Neural cell (in vitro differentiated cells): ENCODE measurements at regions not wholly inside any gene's neighbourhood (a gene's known extent, or its start where the extent isn't known, plus 50 kb on each side); places are given as distances from the start of the nearest gene placed in this dataset.

Experiments
- H2AFZ ChIP-seq: fragments of 200-600, 300-800 bp; sonication (generic), shearing (Covaris generic); 2 replicates; pipeline ENCODE4 v1.6.0; 2014; ENCODE audit warnings: low read depth, mild to moderate bottlenecking, antibody characterized with exemption, low read length, moderate library complexity
- H3F3A ChIP-seq: fragments of 200-600 bp; shearing (Covaris generic); 2 replicates; pipeline ENCODE4 v1.6.1; 2016; ENCODE audit warnings: mild to moderate bottlenecking, moderate library complexity, mixed read lengths, antibody characterized with exemption, low read length; ENCODE audit not compliant: insufficient read depth, poor library complexity, severe bottlenecking
- H3K27ac ChIP-seq: fragments of 200-600, 300-800 bp; sonication (generic), shearing (Covaris generic); 2 replicates; pipeline ENCODE4 v1.5.1; 2014; ENCODE audit warnings: mild to moderate bottlenecking, low read length, moderate library complexity
- H3K27me3 ChIP-seq: fragments of 300-800, 200-600 bp; sonication (generic), shearing (Covaris generic); 2 replicates; pipeline ENCODE4 v1.6.0; 2014; ENCODE audit warnings: mild to moderate bottlenecking, low read depth, low read length, moderate library complexity; ENCODE audit not compliant: insufficient read depth
- H3K36me3 ChIP-seq: fragments of 300-800, 200-600 bp; sonication (generic), shearing (Covaris generic); 2 replicates; pipeline ENCODE4 v1.5.1; 2014; ENCODE audit warnings: mild to moderate bottlenecking, antibody characterized with exemption, low read length, moderate library complexity; ENCODE audit not compliant: insufficient read depth
- H3K4me2 ChIP-seq: fragments of 300-800, 200-600 bp; sonication (generic), shearing (Covaris generic); 2 replicates; pipeline ENCODE4 v1.6.0; 2014; ENCODE audit warnings: mild to moderate bottlenecking, low read length
- H3K4me3 ChIP-seq: fragments of 300-800, 200-600 bp; sonication (generic), shearing (Covaris generic); 2 replicates; pipeline ENCODE4 v1.5.1; 2014; ENCODE audit warnings: mild to moderate bottlenecking, low read length, moderate library complexity
- H3K79me2 ChIP-seq: fragments of 200-600 bp; shearing (Covaris generic); replicated peaks from 2 replicates; pipeline ENCODE4 v1.6.0; 2014; ENCODE audit warnings: mild to moderate bottlenecking, low read length, moderate library complexity; ENCODE audit not compliant: insufficient read depth
- H3K9ac ChIP-seq: fragments of 300-800, 200-600 bp; sonication (generic), shearing (Covaris generic); 2 replicates; pipeline ENCODE4 v1.6.1; 2016; ENCODE audit warnings: mild to moderate bottlenecking, low read length, mixed read lengths
- H3K9me2 ChIP-seq: fragments of 200-600 bp; shearing (Covaris generic); 2 replicates; pipeline ENCODE4 v1.6.1; 2016; ENCODE audit warnings: mild to moderate bottlenecking, low read length, mixed read lengths; ENCODE audit not compliant: insufficient read depth
- H3K9me3 ChIP-seq: fragments of 200-600, 300-800 bp; sonication (generic), shearing (Covaris generic); 2 replicates; pipeline ENCODE4 v1.6.1; 2016; ENCODE audit warnings: mild to moderate bottlenecking, mixed run types, low read length, moderate library complexity, mixed read lengths
- H4K20me1 ChIP-seq: fragments of 200-600 bp; shearing (Covaris generic); 2 replicates; pipeline ENCODE4 v1.6.1; 2016; ENCODE audit warnings: mild to moderate bottlenecking, mixed run types; ENCODE audit not compliant: insufficient read depth
- EP300 ChIP-seq: fragments of 450-650 bp; conservative IDR thresholded peaks from 2 replicates; pipeline ENCODE4 v1.6.1; 2014; ENCODE audit warnings: antibody characterized with exemption, mild to moderate bottlenecking, moderate library complexity; ENCODE audit not compliant: poor library complexity, severe bottlenecking
- EZH2 ChIP-seq: fragments of 200-600, 300-800 bp; shearing (Covaris generic), sonication (generic); IDR thresholded peaks from 2 replicates; pipeline ENCODE4 v1.6.1; 2014; ENCODE audit warnings: antibody characterized with exemption, low read length, borderline replicate concordance, mild to moderate bottlenecking; ENCODE audit not compliant: insufficient read depth, poor library complexity, severe bottlenecking
- MXI1 ChIP-seq: fragments of 450-650 bp; conservative IDR thresholded peaks from 2 replicates; pipeline ENCODE4 v1.6.1; 2014; ENCODE audit warnings: antibody characterized with exemption, mild to moderate bottlenecking; ENCODE audit not compliant: poor library complexity, severe bottlenecking
- POLR2AphosphoS5 ChIP-seq: IDR thresholded peaks from 2 replicates; pipeline ENCODE4 v1.6.1; 2012
- RAD21 ChIP-seq: fragments of 450-650 bp; conservative IDR thresholded peaks from 2 replicates; pipeline ENCODE4 v1.6.1; 2014; ENCODE audit warnings: antibody characterized with exemption, mild to moderate bottlenecking, moderate library complexity
- REST ChIP-seq: IDR thresholded peaks from 2 replicates; pipeline ENCODE4 v1.6.1; 2012; ENCODE audit warnings: borderline replicate concordance
- SMC3 ChIP-seq: fragments of 450-650 bp; conservative IDR thresholded peaks from 2 replicates; pipeline ENCODE4 v1.6.1; 2014; ENCODE audit warnings: antibody characterized with exemption, mild to moderate bottlenecking, moderate library complexity; ENCODE audit not compliant: poor library complexity
- TAF1 ChIP-seq: IDR thresholded peaks from 2 replicates; pipeline ENCODE4 v1.6.1; 2012; ENCODE audit warnings: low read depth
- TF ChIP-seq, protein P1 (sequence below): fragments of 450-650 bp; IDR thresholded peaks from 2 replicates; pipeline ENCODE4 v1.5.1; 2014; ENCODE audit warnings: antibody characterized with exemption, mild to moderate bottlenecking, moderate library complexity; ENCODE audit not compliant: poor library complexity, severe bottlenecking

GRCh38 chr12:113551563-113551962, 79.9 kb upstream of the LHX5 start:
- Histone ChIP-seq H2AFZ (no peak overlapping the region), H3K27me3 (no peaks in the 10 kb centered on the region), H4K20me1 (no peaks in the 10 kb centered on the region), H3K4me2 (no peak overlapping the region), H3K36me3 (no peaks in the 10 kb centered on the region), H3K4me3 (no peak overlapping the region), H3K9ac (no peak overlapping the region), H3K27ac (no peak overlapping the region), H3K9me2 (no peaks in the 10 kb centered on the region), H3F3A (no peaks in the 10 kb centered on the region), H3K79me2 (no peaks in the 10 kb centered on the region), H3K9me3 (peaks cover 8% of the 10 kb centered on the region)
- TF ChIP-seq MXI1 = no peak
- no peak for TF ChIP-seq TAF1
- no peak for TF ChIP-seq REST
- TF ChIP-seq EP300 = no peak
- TF ChIP-seq, protein P1, sequence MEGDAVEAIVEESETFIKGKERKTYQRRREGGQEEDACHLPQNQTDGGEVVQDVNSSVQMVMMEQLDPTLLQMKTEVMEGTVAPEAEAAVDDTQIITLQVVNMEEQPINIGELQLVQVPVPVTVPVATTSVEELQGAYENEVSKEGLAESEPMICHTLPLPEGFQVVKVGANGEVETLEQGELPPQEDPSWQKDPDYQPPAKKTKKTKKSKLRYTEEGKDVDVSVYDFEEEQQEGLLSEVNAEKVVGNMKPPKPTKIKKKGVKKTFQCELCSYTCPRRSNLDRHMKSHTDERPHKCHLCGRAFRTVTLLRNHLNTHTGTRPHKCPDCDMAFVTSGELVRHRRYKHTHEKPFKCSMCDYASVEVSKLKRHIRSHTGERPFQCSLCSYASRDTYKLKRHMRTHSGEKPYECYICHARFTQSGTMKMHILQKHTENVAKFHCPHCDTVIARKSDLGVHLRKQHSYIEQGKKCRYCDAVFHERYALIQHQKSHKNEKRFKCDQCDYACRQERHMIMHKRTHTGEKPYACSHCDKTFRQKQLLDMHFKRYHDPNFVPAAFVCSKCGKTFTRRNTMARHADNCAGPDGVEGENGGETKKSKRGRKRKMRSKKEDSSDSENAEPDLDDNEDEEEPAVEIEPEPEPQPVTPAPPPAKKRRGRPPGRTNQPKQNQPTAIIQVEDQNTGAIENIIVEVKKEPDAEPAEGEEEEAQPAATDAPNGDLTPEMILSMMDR = no peak
- TF ChIP-seq SMC3 = no peak
- no peak for TF ChIP-seq RAD21
- TF ChIP-seq EZH2 = no peak
- TF ChIP-seq POLR2AphosphoS5 = no peak

- H4K20me1 ChIP-seq = no peaks in the 10 kb centered on the region
- peaks cover 8% of the 10 kb centered on the region for H3K9me3 ChIP-seq
Observed at GRCh38 chr12:113548467-113548866, 76.8 kb upstream of the LHX5 start.

More at GRCh38 chr12:113548467-113548866, 76.8 kb upstream of the LHX5 start:
- TF ChIP-seq EP300 (no peak), TAF1 (no peak), REST (no peak)
- TF ChIP-seq, protein P1 = no peak
- no peaks in the 10 kb centered on the region for H3K36me3 ChIP-seq
- no peaks in the 10 kb centered on the region for H3K9me2 ChIP-seq
- no peak overlapping the region for H3K4me3 ChIP-seq
- H3K27ac ChIP-seq = no peak overlapping the region
- H3F3A ChIP-seq = no peaks in the 10 kb centered on the region
- no peaks in the 10 kb centered on the region for H3K79me2 ChIP-seq
- no peak overlapping the region for H3K9ac ChIP-seq
- H3K4me2 ChIP-seq = no peak overlapping the region
- H3K27me3 ChIP-seq = no peaks in the 10 kb centered on the region
- no peak overlapping the region for H2AFZ ChIP-seq
